ENCODE measurements at regions not wholly inside any gene's neighbourhood (a gene's known extent, or its start where the extent isn't known, plus 50 kb on each side); places are given as distances from the start of the nearest gene placed in this dataset.

DNA sequence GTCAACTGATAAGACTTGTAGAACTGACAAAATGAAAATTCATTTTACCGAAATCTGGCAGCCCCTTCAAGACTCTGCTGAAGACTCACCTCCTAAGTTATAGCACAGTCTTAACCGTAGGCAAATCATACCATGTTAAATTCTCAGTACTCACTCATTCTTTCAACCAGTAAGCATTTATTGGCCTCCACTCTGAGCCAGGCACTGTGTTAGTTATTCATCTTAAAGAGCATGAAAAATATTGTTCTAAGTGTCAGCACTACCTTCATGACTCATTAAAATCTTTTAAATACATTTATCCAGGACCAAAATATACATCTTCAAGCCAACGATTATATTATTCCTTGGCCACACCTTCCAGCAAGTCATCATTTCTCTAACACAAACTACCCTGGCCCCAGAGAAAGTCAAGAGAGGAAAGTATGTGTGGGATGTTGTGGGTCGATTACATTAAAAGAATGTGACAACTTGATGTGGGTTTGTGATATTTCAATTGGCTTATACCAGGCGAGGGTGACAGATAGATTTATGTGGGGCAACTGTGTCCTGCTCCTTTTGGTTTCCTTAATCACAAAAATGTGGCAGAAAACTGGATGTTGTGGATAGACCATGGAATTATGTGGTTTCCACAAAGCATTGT is 55.0 kb downstream of the TMEM30B start:
- TF ChIP-seq, protein P1, sequence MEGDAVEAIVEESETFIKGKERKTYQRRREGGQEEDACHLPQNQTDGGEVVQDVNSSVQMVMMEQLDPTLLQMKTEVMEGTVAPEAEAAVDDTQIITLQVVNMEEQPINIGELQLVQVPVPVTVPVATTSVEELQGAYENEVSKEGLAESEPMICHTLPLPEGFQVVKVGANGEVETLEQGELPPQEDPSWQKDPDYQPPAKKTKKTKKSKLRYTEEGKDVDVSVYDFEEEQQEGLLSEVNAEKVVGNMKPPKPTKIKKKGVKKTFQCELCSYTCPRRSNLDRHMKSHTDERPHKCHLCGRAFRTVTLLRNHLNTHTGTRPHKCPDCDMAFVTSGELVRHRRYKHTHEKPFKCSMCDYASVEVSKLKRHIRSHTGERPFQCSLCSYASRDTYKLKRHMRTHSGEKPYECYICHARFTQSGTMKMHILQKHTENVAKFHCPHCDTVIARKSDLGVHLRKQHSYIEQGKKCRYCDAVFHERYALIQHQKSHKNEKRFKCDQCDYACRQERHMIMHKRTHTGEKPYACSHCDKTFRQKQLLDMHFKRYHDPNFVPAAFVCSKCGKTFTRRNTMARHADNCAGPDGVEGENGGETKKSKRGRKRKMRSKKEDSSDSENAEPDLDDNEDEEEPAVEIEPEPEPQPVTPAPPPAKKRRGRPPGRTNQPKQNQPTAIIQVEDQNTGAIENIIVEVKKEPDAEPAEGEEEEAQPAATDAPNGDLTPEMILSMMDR (IDR thresholded peaks at IDR 0.05; ENCODE audit: insufficient read depth, low read depth, low read length), result no peak
- TF ChIP-seq EZH2 (IDR thresholded peaks at IDR 0.05; ENCODE audit: insufficient read depth, low read length), result no peak

Measured in astrocyte (in vitro differentiated cells and primary cell).